Brain pericyte (primary cell): ENCODE measurements at regions not wholly inside any gene's neighbourhood (a gene's known extent, or its start where the extent isn't known, plus 50 kb on each side); places are given as distances from the start of the nearest gene placed in this dataset.
"Not testable (repeated sequence)": the region's sequence is repeated elsewhere in the genome, so short reads cannot be mapped to it uniquely, and the experiment has no call there.

ENCODE experiments used
- DNase-seq: peaks from one replicate; pipeline ENCODE4 v3.0.0-alpha.2; 2012; ENCODE audit warnings: low read depth, low spot score

- no peak for DNase-seq
Observed at GRCh38 chr2:36165132-36165531, 190.4 kb upstream of the CRIM1 start.

GRCh38 chr2:36163520-36164254, 191.9 kb upstream of the CRIM1 start:
- no peak for DNase-seq

- DNase-seq = not testable (repeated sequence)
Observed at GRCh38 chr2:36157093-36157492, 198.5 kb upstream of the CRIM1 start.

GRCh38 chr2:36147670-36148390, 207.7 kb upstream of the CRIM1 start:
- no peak for DNase-seq

GRCh38 chr2:36146765-36147164, 208.8 kb upstream of the CRIM1 start:
- no peak for DNase-seq

- no peak for DNase-seq
Observed at GRCh38 chr2:36140391-36140790, 215.2 kb upstream of the CRIM1 start.

- DNase-seq = no peak
Observed at GRCh38 chr2:36137612-36138011, 218.0 kb upstream of the CRIM1 start.

GRCh38 chr2:36134281-36134680, 221.3 kb upstream of the CRIM1 start:
- DNase-seq = no peak

GRCh38 chr2:36128359-36128758, 227.2 kb upstream of the CRIM1 start:
- no peak for DNase-seq

- DNase-seq = no peak
Observed at GRCh38 chr2:36125702-36126101, 229.9 kb upstream of the CRIM1 start.

- DNase-seq = no peak
Observed at GRCh38 chr2:36123995-36124394, 231.6 kb upstream of the CRIM1 start.

GRCh38 chr2:36097022-36097421, 258.6 kb upstream of the CRIM1 start:
- DNase-seq = no peak

GRCh38 chr2:36091844-36092741, 263.5 kb upstream of the CRIM1 start:
- not testable (repeated sequence) for DNase-seq

GRCh38 chr2:36088716-36089328, 266.8 kb upstream of the CRIM1 start:
- DNase-seq = no peak

GRCh38 chr2:36087344-36087743, 268.2 kb upstream of the CRIM1 start:
- no peak for DNase-seq

- no peak for DNase-seq
Observed at GRCh38 chr2:36079793-36080192, 275.8 kb upstream of the CRIM1 start.

- no peak for DNase-seq
Observed at GRCh38 chr2:36074008-36074407, 281.6 kb upstream of the CRIM1 start.

GRCh38 chr2:36071698-36072097, 283.9 kb upstream of the CRIM1 start:
- DNase-seq = no peak

GRCh38 chr2:36069074-36069473, 286.5 kb upstream of the CRIM1 start:
- DNase-seq = no peak

GRCh38 chr2:36068086-36068485, 287.5 kb upstream of the CRIM1 start:
- no peak for DNase-seq

GRCh38 chr2:36060133-36060532, 295.4 kb upstream of the CRIM1 start:
- no peak for DNase-seq

- no peak for DNase-seq
Observed at GRCh38 chr2:36059691-36060090, 295.9 kb upstream of the CRIM1 start.
